Stimulated activated naive CD8-positive, alpha-beta T cell treated with anti-CD3 and anti-CD28 coated beads, Interleukin-15, Interleukin-2, amounts not matched to agents 100 U/mL and 50 U/mL, for 24 hours (primary cell): ENCODE measurements at regions not wholly inside any gene's neighbourhood (a gene's known extent, or its start where the extent isn't known, plus 50 kb on each side); places are given as distances from the start of the nearest gene placed in this dataset.

Source experiments
- ATAC-seq: fragments of 150-1000 bp; cut with Tn5 transposase; one replicate; pipeline ENCODE4 v1.10.0; 2021
- DNase-seq: peaks from one replicate; pipeline ENCODE4 v3.0.0; 2021

GRCh38 chr20:50242548-50242862, 51.9 kb downstream of the CEBPB start:
- DNase-seq, result no peak
- ATAC-seq, result no peak

GRCh38 chr20:50242863-50243609, 52.4 kb downstream of the CEBPB start:
- no peak for DNase-seq
- no peak for ATAC-seq

GRCh38 chr20:50243610-50244351, 53.2 kb downstream of the CEBPB start:
- DNase-seq (no peak), ATAC-seq (no peak)

GRCh38 chr20:50244352-50245149, 53.9 kb downstream of the CEBPB start:
- ATAC-seq, result no peak
- DNase-seq, result no peak

- DNase-seq (no peak), ATAC-seq (no peak)
Measured at GRCh38 chr20:50245498-50246366, 55.1 kb downstream of the CEBPB start.

- ATAC-seq, result no peak
Measured at GRCh38 chr20:50246367-50247195, 56.0 kb downstream of the CEBPB start.

GRCh38 chr20:50247196-50248094, 56.8 kb downstream of the CEBPB start:
- no peak for ATAC-seq
- DNase-seq, result no peak

More at GRCh38 chr20:50246367-50247195, 56.0 kb downstream of the CEBPB start:
- DNase-seq, result no peak

- DNase-seq (no peak), ATAC-seq (no peak)
Measured at GRCh38 chr20:50248104-50248641, 57.5 kb downstream of the CEBPB start.

GRCh38 chr20:50249447-50250388, 59.1 kb downstream of the CEBPB start:
- DNase-seq (no peak), ATAC-seq (no peak)

GRCh38 chr20:50250679-50251382, 60.2 kb downstream of the CEBPB start:
- DNase-seq (no peak), ATAC-seq (no peak)

- no peak for ATAC-seq
- no peak for DNase-seq
Measured at GRCh38 chr20:50251383-50251748, 60.7 kb downstream of the CEBPB start.

GRCh38 chr20:50251992-50252511, 61.4 kb downstream of the CEBPB start:
- no peak for ATAC-seq
- DNase-seq, result no peak

- no peak for DNase-seq
- no peak for ATAC-seq
Measured at GRCh38 chr20:50252701-50253100, 62.1 kb downstream of the CEBPB start.

- no peak for DNase-seq
- no peak for ATAC-seq
Measured at GRCh38 chr20:50253101-50253500, 62.5 kb downstream of the CEBPB start.

- ATAC-seq (no peak), DNase-seq (no peak)
Measured at GRCh38 chr20:50254466-50255079, 63.9 kb downstream of the CEBPB start.

GRCh38 chr20:50256577-50256976, 65.9 kb downstream of the CEBPB start:
- no peak for DNase-seq
- ATAC-seq, result no peak

GRCh38 chr20:50257860-50258259, 67.2 kb downstream of the CEBPB start:
- DNase-seq (no peak), ATAC-seq (no peak)
